Adrenal gland (tissue), 5 donors: ENCODE measurements at regions not wholly inside any gene's neighbourhood (a gene's known extent, or its start where the extent isn't known, plus 50 kb on each side); places are given as distances from the start of the nearest gene placed in this dataset.

Experiments
- POLR2A ChIP-seq, 2 donors: fragments of 450-650 bp; IDR thresholded peaks; one replicate each; pipeline ENCODE4 v1.6.1; 2017; ENCODE audit warnings: antibody characterized with exemption in 2 of 2, mild to moderate bottlenecking in 2 of 2, moderate library complexity in 1 of 2
- TF ChIP-seq, protein P1 (sequence below), 6 experiments: fragments of 450-650 bp in 4 of 6; fragments of 200-600 bp in 2 of 6; sonication (generic) in 1 of 6; IDR thresholded peaks; 1 replicate in 5 of 6; 2 replicates in 1 of 6; pipeline versions ENCODE4 v1.5.1 to v1.8.0; 2016 to 2021; ENCODE audit warnings: antibody characterized with exemption in 6 of 6, mild to moderate bottlenecking in 2 of 6, moderate library complexity in 1 of 6
- donor health status: DM: no; HTN: no; CAD: no.

- TF ChIP-seq, protein P1, sequence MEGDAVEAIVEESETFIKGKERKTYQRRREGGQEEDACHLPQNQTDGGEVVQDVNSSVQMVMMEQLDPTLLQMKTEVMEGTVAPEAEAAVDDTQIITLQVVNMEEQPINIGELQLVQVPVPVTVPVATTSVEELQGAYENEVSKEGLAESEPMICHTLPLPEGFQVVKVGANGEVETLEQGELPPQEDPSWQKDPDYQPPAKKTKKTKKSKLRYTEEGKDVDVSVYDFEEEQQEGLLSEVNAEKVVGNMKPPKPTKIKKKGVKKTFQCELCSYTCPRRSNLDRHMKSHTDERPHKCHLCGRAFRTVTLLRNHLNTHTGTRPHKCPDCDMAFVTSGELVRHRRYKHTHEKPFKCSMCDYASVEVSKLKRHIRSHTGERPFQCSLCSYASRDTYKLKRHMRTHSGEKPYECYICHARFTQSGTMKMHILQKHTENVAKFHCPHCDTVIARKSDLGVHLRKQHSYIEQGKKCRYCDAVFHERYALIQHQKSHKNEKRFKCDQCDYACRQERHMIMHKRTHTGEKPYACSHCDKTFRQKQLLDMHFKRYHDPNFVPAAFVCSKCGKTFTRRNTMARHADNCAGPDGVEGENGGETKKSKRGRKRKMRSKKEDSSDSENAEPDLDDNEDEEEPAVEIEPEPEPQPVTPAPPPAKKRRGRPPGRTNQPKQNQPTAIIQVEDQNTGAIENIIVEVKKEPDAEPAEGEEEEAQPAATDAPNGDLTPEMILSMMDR (IDR thresholded peaks at IDR 0.05), result no peak
- TF ChIP-seq POLR2A (IDR thresholded peaks at IDR 0.05), result no peak
These were observed 126.0 kb upstream of the SDK2 start for GRCh38 chr17:73770115-73770848.
